ENCODE measurements at regions not wholly inside any gene's neighbourhood (a gene's known extent, or its start where the extent isn't known, plus 50 kb on each side); places are given as distances from the start of the nearest gene placed in this dataset.

DNA sequence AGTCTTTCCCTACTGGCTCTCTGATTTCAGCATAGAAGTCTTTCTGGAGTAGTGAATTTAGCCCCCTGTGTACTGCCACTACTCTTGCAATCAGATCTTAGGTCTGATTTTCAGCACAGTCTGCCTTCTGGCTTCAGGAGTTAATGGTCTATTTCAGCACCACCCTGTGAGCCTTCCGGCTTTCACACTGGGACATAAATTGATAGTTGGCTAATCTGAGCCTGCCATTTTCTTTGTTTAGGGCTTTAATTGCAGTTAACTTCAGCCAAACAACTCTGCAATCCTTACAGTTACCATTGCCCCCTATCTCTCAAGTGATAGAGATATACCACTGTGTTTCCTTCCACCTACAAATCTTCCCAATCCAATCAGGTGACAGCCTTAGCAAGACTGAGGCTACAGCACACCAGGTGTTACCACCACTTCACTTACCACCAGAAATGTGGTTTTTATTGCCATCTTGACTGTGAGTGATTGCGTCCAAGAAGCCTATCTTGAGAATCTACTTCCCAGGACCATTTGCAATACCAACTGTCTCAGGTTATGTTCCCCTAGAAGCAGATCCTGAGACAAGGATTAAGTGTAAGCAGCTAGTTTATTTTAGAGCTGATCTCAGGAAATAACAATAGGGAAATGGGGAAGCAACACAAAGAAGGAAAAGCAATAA lies 51.9 kb upstream of the NEK6 start:
- H3K4me2 ChIP-seq = no peak overlapping the region
- no peaks in the 10 kb centered on the region for H3K4me1 ChIP-seq (replicated peaks; ENCODE audit: insufficient read depth)
- no peaks in the 10 kb centered on the region for H3K27me3 ChIP-seq (ENCODE audit: insufficient read depth, low read depth)
- H3K4me3 ChIP-seq = no peak overlapping the region
- intact Hi-C loops (cut with micrococcal nuclease; ENCODE audit: unreplicated experiment) = no loop called here
- ChIA-PET POLR2A (ENCODE audit: unreplicated experiment) (no interaction called here), CTCF (no interaction called here)
- no peak for TF ChIP-seq CTCF (conservative IDR thresholded peaks at IDR 0.05)
- TF ChIP-seq EZH2 (IDR thresholded peaks at IDR 0.05; ENCODE audit: low read depth) = no peak
- no peaks in the 10 kb centered on the region for H3K79me2 ChIP-seq (ENCODE audit: low read depth)
- no peaks in the 10 kb centered on the region for H3K36me3 ChIP-seq (ENCODE audit: low read depth)
- no TSS peak for BruUV-seq (replicated peaks)
- H4K20me1 ChIP-seq (ENCODE audit: insufficient read depth) = no peaks in the 10 kb centered on the region
- H3K9me3 ChIP-seq (ENCODE audit: insufficient read depth, low read depth) = no peaks in the 10 kb centered on the region
- H3K9me2 ChIP-seq (ENCODE audit: insufficient read depth) = no peaks in the 10 kb centered on the region; the same call in 1 of the 2 replicates
- no peak overlapping the region for H2AFZ ChIP-seq
- no peak for DNase-seq
- no peaks in the 10 kb centered on the region for H3F3A ChIP-seq (ENCODE audit: insufficient read depth, low read depth)
- no peak overlapping the region for H3K27ac ChIP-seq

DNA sequence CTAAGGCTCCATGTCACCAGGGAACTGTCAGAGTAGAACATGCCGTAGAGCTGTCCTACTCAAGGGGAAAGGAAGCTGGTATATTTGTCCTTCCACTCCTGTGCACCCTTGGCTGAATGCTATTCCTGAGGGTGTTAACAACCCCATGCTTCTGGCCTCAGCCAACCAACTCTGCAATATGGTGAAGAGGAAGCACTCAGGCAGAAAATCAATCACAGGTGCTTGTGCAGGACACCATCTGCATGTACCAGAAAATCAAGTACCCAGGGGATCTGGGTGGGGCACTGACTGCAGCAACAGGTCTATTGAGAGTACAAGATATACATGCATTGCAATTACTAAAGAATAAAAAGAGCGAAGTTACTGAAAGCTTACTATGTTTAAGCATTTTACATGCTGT lies 51.4 kb upstream of the NEK6 start:
- no peak overlapping the region for H3K27ac ChIP-seq
- no peaks in the 10 kb centered on the region for H3K9me3 ChIP-seq (ENCODE audit: insufficient read depth, low read depth)
- peaks cover 2% of the 10 kb centered on the region for H3K4me1 ChIP-seq (replicated peaks; ENCODE audit: insufficient read depth)
- no peak overlapping the region for H3K4me2 ChIP-seq
- no peaks in the 10 kb centered on the region; the same call in 1 of the 2 replicates for H3K9me2 ChIP-seq (ENCODE audit: insufficient read depth)
- CTCF ChIA-PET = no interaction called here
- no peak overlapping the region for H2AFZ ChIP-seq
- H3K36me3 ChIP-seq (ENCODE audit: low read depth) = no peaks in the 10 kb centered on the region
- no peak overlapping the region for H3K4me3 ChIP-seq
- intact Hi-C loops (cut with micrococcal nuclease; ENCODE audit: unreplicated experiment) = no loop called here
- BruUV-seq (replicated peaks) = no TSS peak
- H3K27me3 ChIP-seq (ENCODE audit: insufficient read depth, low read depth) = no peaks in the 10 kb centered on the region
- no peak for TF ChIP-seq EZH2 (IDR thresholded peaks at IDR 0.05; ENCODE audit: low read depth)
- TF ChIP-seq CTCF (conservative IDR thresholded peaks at IDR 0.05) = no peak
- H3F3A ChIP-seq (ENCODE audit: insufficient read depth, low read depth) = peaks cover 2% of the 10 kb centered on the region
- POLR2A ChIA-PET (ENCODE audit: unreplicated experiment) = no interaction called here
- no peaks in the 10 kb centered on the region for H3K79me2 ChIP-seq (ENCODE audit: low read depth)
- no peak for DNase-seq
- no peaks in the 10 kb centered on the region for H4K20me1 ChIP-seq (ENCODE audit: insufficient read depth)

Data from PC-9 (cell line).